MM.1S (cell line): ENCODE measurements at regions not wholly inside any gene's neighbourhood (a gene's known extent, or its start where the extent isn't known, plus 50 kb on each side); places are given as distances from the start of the nearest gene placed in this dataset.

Source experiments
- CTCF ChIP-seq: fragments of 300-600 bp; sonication (generic); IDR thresholded peaks from 2 replicates; pipeline ENCODE4 v1.5.1; 2016; ENCODE audit warnings: antibody characterized with exemption, low read length, mixed read lengths
- EZH2 ChIP-seq: fragments of 300-600 bp; sonication (generic); optimal IDR thresholded peaks from 2 replicates; pipeline ENCODE3; 2017; ENCODE audit warnings: low read depth, mild to moderate bottlenecking, antibody characterized with exemption, low read length, mixed read lengths

GRCh38 chr6:15735567-15736265 is 72.9 kb upstream of the DTNBP1 start:
- no peak for TF ChIP-seq EZH2
- TF ChIP-seq CTCF, result no peak
